HepG2 (cell line): ENCODE measurements at regions not wholly inside any gene's neighbourhood (a gene's known extent, or its start where the extent isn't known, plus 50 kb on each side); places are given as distances from the start of the nearest gene placed in this dataset.

Source experiments
- ATAC-seq: fragments of 200-7000 bp; cut with Tn5 transposase; 3 replicates; pipeline ENCODE4 v1.9.1; 2020; ENCODE audit warnings: mild to moderate bottlenecking, moderate library complexity
- BruUV-seq: library from RNA; stranded (reverse); fragments of 400-500 nt; replicated peaks from 2 replicates; lab custom pipeline; 2021; lab: Mats Ljungman, UMichigan
- CTCF ChIA-PET: fragments of 300-600 bp; formaldehyde crosslinking; extraction: SDS; loops from one replicate; lab custom pipeline; 2021; ENCODE audit warnings: low total read pairs, inconsistent platforms, low intra/inter-chr PET ratio; lab: Yijun Ruan, JAX
- POLR2A ChIA-PET: fragments of 350-600 bp; sonication (Branson Sonifier 250); formaldehyde crosslinking; loops from one replicate; lab custom pipeline; 2020; ENCODE audit warnings: antibody characterized with exemption, inconsistent platforms; lab: Yijun Ruan, JAX
- DNase-seq: peaks from one replicate; pipeline ENCODE4 v3.0.0-alpha.2; 2015; ENCODE audit warnings: low spot score
- FAIRE-seq: peaks from 3 replicates; lab custom pipeline; 2011; peaks lifted over from hg19 to GRCh38; lab: Jason Lieb, UNC
- H2AFZ ChIP-seq: one replicate; pipeline ENCODE4 v1.6.1; 2011; ENCODE audit warnings: low read length, inconsistent platforms
- H3K27ac ChIP-seq: fragments of 300-600 bp; 3 replicates; pipeline ENCODE4 v1.8.0; 2011; ENCODE audit warnings: mixed run types, mild to moderate bottlenecking, mixed read lengths, low read length, inconsistent platforms; ENCODE audit not compliant: insufficient read depth; ENCODE audit errors: extremely low read length
- H3K27me3 ChIP-seq, 2 experiments: fragments of 200-600 bp in 1 of 2; 2 replicates in 1 of 2; 3 replicates in 1 of 2; pipeline versions ENCODE4 v1.6.0 to v1.8.0; 2011; ENCODE audit warnings: low read length in 2 of 2, mild to moderate bottlenecking in 2 of 2, moderate library complexity in 2 of 2, inconsistent platforms in 1 of 2; ENCODE audit not compliant: insufficient read depth in 2 of 2, control insufficient read depth in 1 of 2
- H3K36me3 ChIP-seq, 2 experiments: fragments of 200-600 bp in 1 of 2; replicated peaks in 1 of 2; 2 replicates in 1 of 2; 3 replicates in 1 of 2; pipeline versions ENCODE4 v1.5.1 to v1.8.0; 2011; ENCODE audit warnings: low read length in 2 of 2, inconsistent platforms in 1 of 2; ENCODE audit not compliant: insufficient read depth in 2 of 2, control insufficient read depth in 1 of 2
- H3K4me1 ChIP-seq: 2 replicates; pipeline ENCODE4 v1.5.1; 2012; ENCODE audit warnings: low read length, inconsistent platforms; ENCODE audit not compliant: insufficient read depth
- H3K4me2 ChIP-seq: 2 replicates; pipeline ENCODE4 v1.6.0; 2011; ENCODE audit warnings: low read depth, low read length, inconsistent platforms
- H3K4me3 ChIP-seq, 3 experiments: fragments of 200-600 bp in 1 of 3; sonication (generic), shearing (Covaris generic) in 1 of 3; replicated peaks in 1 of 3; 2 replicates each; pipeline ENCODE4 v1.5.1; 2011 to 2016; ENCODE audit warnings: low read length in 3 of 3, inconsistent platforms in 2 of 3, low read depth in 2 of 3, mild to moderate bottlenecking in 2 of 3, control low read depth in 1 of 3, mixed read lengths in 1 of 3; ENCODE audit not compliant: insufficient read depth in 1 of 3
- H3K79me2 ChIP-seq: one replicate; pipeline ENCODE4 v1.6.1; 2011; ENCODE audit warnings: low read length, inconsistent platforms; ENCODE audit not compliant: insufficient read depth
- H3K9ac ChIP-seq: 2 replicates; pipeline ENCODE4 v1.6.0; 2011; ENCODE audit warnings: mild to moderate bottlenecking, low read depth, low read length, inconsistent platforms; ENCODE audit not compliant: insufficient read depth
- H3K9me3 ChIP-seq: 2 replicates; pipeline ENCODE4 v1.5.1; 2012; ENCODE audit warnings: mild to moderate bottlenecking, low read length
- H4K20me1 ChIP-seq: 2 replicates; pipeline ENCODE4 v1.6.0; 2011; ENCODE audit warnings: inconsistent platforms, mild to moderate bottlenecking, low read length, moderate library complexity; ENCODE audit not compliant: insufficient read depth
- CBFB ChIP-seq: sonication (generic); formaldehyde crosslinking; IDR thresholded peaks from 2 replicates; pipeline ENCODE4 v1.4.0; 2020; ENCODE audit warnings: missing genetic modification reagents
- EP300 ChIP-seq, 3 experiments: sonication (generic) in 1 of 3; formaldehyde crosslinking in 1 of 3; IDR thresholded peaks; 2 replicates each; pipeline versions ENCODE4 v1.5.1 to v1.6.1; 2011 to 2020; ENCODE audit warnings: low read depth in 2 of 3, low read length in 2 of 3, borderline replicate concordance in 1 of 3, improper control_type of control experiment in 1 of 3, mild to moderate bottlenecking in 1 of 3, missing genetic modification reagents in 1 of 3, moderate library complexity in 1 of 3
- HNF4G ChIP-seq, 2 experiments: sonication (generic) in 1 of 2; formaldehyde crosslinking in 1 of 2; IDR thresholded peaks; 2 replicates each; pipeline versions ENCODE4 v1.4.0 to v1.6.1; 2011 to 2020; ENCODE audit warnings: borderline replicate concordance in 2 of 2, low read depth in 2 of 2, mild to moderate bottlenecking in 2 of 2, low read length in 1 of 2, missing genetic modification reagents in 1 of 2, moderate library complexity in 1 of 2
- KDM5B ChIP-seq: sonication (generic); formaldehyde crosslinking; IDR thresholded peaks from 2 replicates; pipeline ENCODE4 v1.4.0; 2020; ENCODE audit warnings: missing genetic modification reagents, mild to moderate bottlenecking, borderline replicate concordance
- NCOA1 ChIP-seq: sonication (generic); formaldehyde crosslinking; IDR thresholded peaks from 2 replicates; pipeline ENCODE4 v1.9.0; 2021; ENCODE audit warnings: missing genetic modification reagents
- SOX5 ChIP-seq: IDR thresholded peaks from 2 replicates; pipeline ENCODE4 v1.6.1; 2016; ENCODE audit warnings: borderline replicate concordance
- YEATS4 ChIP-seq: sonication (generic); formaldehyde crosslinking; IDR thresholded peaks from 2 replicates; pipeline ENCODE4 v1.4.0; 2020; ENCODE audit warnings: missing genetic modification reagents, borderline replicate concordance
- ZFP36 ChIP-seq: fragments of 150-350 bp; IDR thresholded peaks from 2 replicates; pipeline ENCODE4 v1.6.1; 2018; ENCODE audit warnings: borderline replicate concordance, low read length, low read depth; ENCODE audit not compliant: partially characterized antibody
- ZNF451 ChIP-seq: sonication (generic); formaldehyde crosslinking; IDR thresholded peaks from 2 replicates; pipeline ENCODE4 v1.5.0; 2020; ENCODE audit warnings: mild to moderate bottlenecking, missing genetic modification reagents
- ZNF549 ChIP-seq: sonication (generic); formaldehyde crosslinking; IDR thresholded peaks from 2 replicates; pipeline ENCODE4 v1.5.0; 2020; ENCODE audit warnings: missing genetic modification reagents
- whole genome bisulfite sequencing: methylation state at CpG from one replicate; pipeline ENCODE4 v1.1.6; 2017; ENCODE audit warnings: low lambda C conversion rate; 5-methylcytosine and 5-hydroxymethylcytosine counted together
- in situ Hi-C: cut with HindIII; loops from 2 replicates; pipeline ENCODE4 v1.10.0; 2017; ENCODE audit warnings: low pct_unique_long_range_greater_than_20kb; ENCODE audit not compliant: extremely low pct_ligation_motif_present
- intact Hi-C: fragments of 100-400 bp; cut with micrococcal nuclease; formaldehyde crosslinking; loops from one replicate; pipeline ENCODE4 v1.10.0; 2022; ENCODE audit not compliant: unreplicated experiment
- TF ChIP-seq, protein P1 (sequence below): sonication (generic); formaldehyde crosslinking; IDR thresholded peaks from 2 replicates; pipeline ENCODE4 v1.4.0; 2020; ENCODE audit warnings: missing genetic modification reagents, borderline replicate concordance
- TF ChIP-seq, protein P2 (sequence below): sonication (generic); formaldehyde crosslinking; IDR thresholded peaks from 2 replicates; pipeline ENCODE4 v1.5.1; 2020; ENCODE audit warnings: missing genetic modification reagents, mild to moderate bottlenecking, borderline replicate concordance
- TF ChIP-seq, protein P3 (sequence below): sonication (generic); formaldehyde crosslinking; IDR thresholded peaks from 2 replicates; pipeline ENCODE4 v1.5.0; 2020; ENCODE audit warnings: mild to moderate bottlenecking, missing genetic modification reagents
- TF ChIP-seq, protein P4 (sequence below): sonication (generic); formaldehyde crosslinking; IDR thresholded peaks from 2 replicates; pipeline ENCODE4 v1.4.0; 2020; ENCODE audit warnings: mild to moderate bottlenecking, low read depth, missing genetic modification reagents

DNA sequence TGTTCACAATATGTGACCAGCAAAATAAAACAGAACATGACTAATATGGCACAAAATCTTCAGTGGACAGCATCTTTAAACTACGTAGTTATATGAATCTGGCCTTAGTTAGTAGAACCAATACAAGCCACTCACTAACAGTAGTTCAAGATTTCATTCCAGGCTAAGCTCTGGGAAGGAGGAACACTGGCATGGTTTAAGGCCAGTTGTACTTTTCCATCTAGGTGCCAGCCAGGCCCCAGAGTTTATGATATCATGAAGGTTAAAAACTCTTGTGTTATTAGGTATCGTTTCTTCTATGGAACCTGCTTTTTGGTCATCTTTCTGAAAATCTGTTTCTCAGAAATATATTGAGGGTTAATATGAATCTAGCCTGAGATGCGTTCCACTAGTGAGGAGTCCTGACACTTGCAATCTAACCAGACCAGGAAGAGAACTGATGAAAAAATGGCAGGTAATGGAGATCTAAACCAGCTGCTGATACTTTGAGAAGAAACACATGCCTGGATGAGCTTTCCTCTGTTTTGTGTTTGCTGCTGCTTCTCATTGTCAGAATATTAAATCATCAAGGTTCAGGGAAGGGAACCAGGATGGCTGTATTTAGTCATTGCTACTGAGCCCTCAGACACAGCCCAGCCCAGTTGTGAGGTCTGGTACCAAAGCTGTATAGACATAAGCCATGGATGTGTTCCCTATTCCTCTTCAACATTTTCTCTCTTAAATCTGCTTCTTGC is 182.8 kb upstream of the SETBP1 start:
- TF ChIP-seq EP300 (IDR thresholded peaks at IDR 0.05; ENCODE audit: low read depth in 2 of 2, low read length in 2 of 2) (no peak), EP300 (CRISPR knock-in tag; IDR thresholded peaks at IDR 0.05; ENCODE audit: borderline replicate concordance) (no peak), SOX5 (no peak), HNF4G (IDR thresholded peaks at IDR 0.05; ENCODE audit: borderline replicate concordance, low read depth, low read length) (no peak), HNF4G (CRISPR knock-in tag; IDR thresholded peaks at IDR 0.05; ENCODE audit: borderline replicate concordance, low read depth) (no peak), ZNF451 (CRISPR knock-in tag) (no peak), YEATS4 (no peak), NCOA1 (CRISPR knock-in tag) (no peak), ZNF549 (CRISPR knock-in tag) (no peak), CBFB (CRISPR knock-in tag) (no peak), ZFP36 (no peak), KDM5B (CRISPR knock-in tag) (no peak)
- TF ChIP-seq, protein P1, sequence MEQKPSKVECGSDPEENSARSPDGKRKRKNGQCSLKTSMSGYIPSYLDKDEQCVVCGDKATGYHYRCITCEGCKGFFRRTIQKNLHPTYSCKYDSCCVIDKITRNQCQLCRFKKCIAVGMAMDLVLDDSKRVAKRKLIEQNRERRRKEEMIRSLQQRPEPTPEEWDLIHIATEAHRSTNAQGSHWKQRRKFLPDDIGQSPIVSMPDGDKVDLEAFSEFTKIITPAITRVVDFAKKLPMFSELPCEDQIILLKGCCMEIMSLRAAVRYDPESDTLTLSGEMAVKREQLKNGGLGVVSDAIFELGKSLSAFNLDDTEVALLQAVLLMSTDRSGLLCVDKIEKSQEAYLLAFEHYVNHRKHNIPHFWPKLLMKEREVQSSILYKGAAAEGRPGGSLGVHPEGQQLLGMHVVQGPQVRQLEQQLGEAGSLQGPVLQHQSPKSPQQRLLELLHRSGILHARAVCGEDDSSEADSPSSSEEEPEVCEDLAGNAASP (CRISPR knock-in tag) = no peak
- TF ChIP-seq, protein P2, sequence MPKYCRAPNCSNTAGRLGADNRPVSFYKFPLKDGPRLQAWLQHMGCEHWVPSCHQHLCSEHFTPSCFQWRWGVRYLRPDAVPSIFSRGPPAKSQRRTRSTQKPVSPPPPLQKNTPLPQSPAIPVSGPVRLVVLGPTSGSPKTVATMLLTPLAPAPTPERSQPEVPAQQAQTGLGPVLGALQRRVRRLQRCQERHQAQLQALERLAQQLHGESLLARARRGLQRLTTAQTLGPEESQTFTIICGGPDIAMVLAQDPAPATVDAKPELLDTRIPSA (CRISPR knock-in tag) = no peak
- TF ChIP-seq, protein P3, sequence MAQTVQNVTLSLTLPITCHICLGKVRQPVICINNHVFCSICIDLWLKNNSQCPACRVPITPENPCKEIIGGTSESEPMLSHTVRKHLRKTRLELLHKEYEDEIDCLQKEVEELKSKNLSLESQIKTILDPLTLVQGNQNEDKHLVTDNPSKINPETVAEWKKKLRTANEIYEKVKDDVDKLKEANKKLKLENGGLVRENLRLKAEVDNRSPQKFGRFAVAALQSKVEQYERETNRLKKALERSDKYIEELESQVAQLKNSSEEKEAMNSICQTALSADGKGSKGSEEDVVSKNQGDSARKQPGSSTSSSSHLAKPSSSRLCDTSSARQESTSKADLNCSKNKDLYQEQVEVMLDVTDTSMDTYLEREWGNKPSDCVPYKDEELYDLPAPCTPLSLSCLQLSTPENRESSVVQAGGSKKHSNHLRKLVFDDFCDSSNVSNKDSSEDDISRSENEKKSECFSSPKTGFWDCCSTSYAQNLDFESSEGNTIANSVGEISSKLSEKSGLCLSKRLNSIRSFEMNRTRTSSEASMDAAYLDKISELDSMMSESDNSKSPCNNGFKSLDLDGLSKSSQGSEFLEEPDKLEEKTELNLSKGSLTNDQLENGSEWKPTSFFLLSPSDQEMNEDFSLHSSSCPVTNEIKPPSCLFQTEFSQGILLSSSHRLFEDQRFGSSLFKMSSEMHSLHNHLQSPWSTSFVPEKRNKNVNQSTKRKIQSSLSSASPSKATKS = no peak
- TF ChIP-seq, protein P4, sequence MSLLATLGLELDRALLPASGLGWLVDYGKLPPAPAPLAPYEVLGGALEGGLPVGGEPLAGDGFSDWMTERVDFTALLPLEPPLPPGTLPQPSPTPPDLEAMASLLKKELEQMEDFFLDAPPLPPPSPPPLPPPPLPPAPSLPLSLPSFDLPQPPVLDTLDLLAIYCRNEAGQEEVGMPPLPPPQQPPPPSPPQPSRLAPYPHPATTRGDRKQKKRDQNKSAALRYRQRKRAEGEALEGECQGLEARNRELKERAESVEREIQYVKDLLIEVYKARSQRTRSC (CRISPR knock-in tag) = no peak
- H3K9me3 ChIP-seq = peaks cover 31% of the 10 kb centered on the region
- 5% methylated on average over 3 of the region's 3 CpGs for WGBS
- H2AFZ ChIP-seq = no peak overlapping the region
- FAIRE-seq (no peak), ATAC-seq (no peak), DNase-seq (no peak)
- BruUV-seq = no TSS peak
- CTCF ChIA-PET = no interaction called here
- in situ Hi-C loops = no loop called here
- H3K27ac ChIP-seq = no peak overlapping the region
- no peaks in the 10 kb centered on the region for H4K20me1 ChIP-seq
- H3K36me3 ChIP-seq = no peaks in the 10 kb centered on the region
- no peaks in the 10 kb centered on the region for H3K27me3 ChIP-seq
- H3K4me2 ChIP-seq = no peak overlapping the region
- POLR2A ChIA-PET = no interaction called here
- intact Hi-C loops = no loop called here
- no peak overlapping the region for H3K4me3 ChIP-seq
- no peaks in the 10 kb centered on the region for H3K4me1 ChIP-seq
- no peaks in the 10 kb centered on the region for H3K79me2 ChIP-seq
- H3K9ac ChIP-seq = no peak overlapping the region
